Keratinocyte (primary cell): ENCODE measurements at regions not wholly inside any gene's neighbourhood (a gene's known extent, or its start where the extent isn't known, plus 50 kb on each side); places are given as distances from the start of the nearest gene placed in this dataset.

ENCODE experiments used
- DNase-seq: peaks from one replicate; pipeline ENCODE4 v3.0.0-alpha.2; 2011; ENCODE audit warnings: low read depth, missing footprints, low spot score
- FAIRE-seq: peaks from 2 replicates; lab custom pipeline; 2011; peaks lifted over from hg19 to GRCh38; lab: Jason Lieb, UNC
- H2AFZ ChIP-seq: 2 replicates; pipeline ENCODE4 v1.6.0; 2012; ENCODE audit warnings: low read length, control low read depth, inconsistent platforms; ENCODE audit not compliant: control insufficient read depth
- H3K27ac ChIP-seq: 2 replicates; pipeline ENCODE4 v1.5.1; 2011; ENCODE audit warnings: low read length; ENCODE audit not compliant: control insufficient read depth, insufficient read depth
- H3K27me3 ChIP-seq: 3 replicates; pipeline ENCODE4 v1.6.0; 2011; ENCODE audit warnings: low read length; ENCODE audit not compliant: control insufficient read depth, insufficient read depth; ENCODE audit errors: extremely low read depth
- H3K36me3 ChIP-seq, 2 experiments: 2 replicates in 1 of 2; 3 replicates in 1 of 2; pipeline ENCODE4 v1.5.1; 2011; ENCODE audit warnings: low read length in 2 of 2, mild to moderate bottlenecking in 1 of 2; ENCODE audit not compliant: control insufficient read depth in 2 of 2, insufficient read depth in 2 of 2; ENCODE audit errors: extremely low read depth in 1 of 2
- H3K4me1 ChIP-seq: 3 replicates; pipeline ENCODE4 v1.5.1; 2011; ENCODE audit warnings: low read length; ENCODE audit not compliant: control insufficient read depth, insufficient read depth; ENCODE audit errors: extremely low read depth
- H3K4me2 ChIP-seq: 3 replicates; pipeline ENCODE4 v1.6.0; 2011; ENCODE audit warnings: low read depth, low read length; ENCODE audit not compliant: control insufficient read depth, insufficient read depth; ENCODE audit errors: extremely low read depth
- H3K4me3 ChIP-seq, 3 experiments: fragments of 200-600 bp in 1 of 3; sonication (generic) in 1 of 3; 2 replicates in 2 of 3; 3 replicates in 1 of 3; pipeline ENCODE4 v1.5.1; 2011 to 2016; ENCODE audit warnings: low read length in 3 of 3, mild to moderate bottlenecking in 3 of 3, control low read depth in 2 of 3, inconsistent platforms in 1 of 3, low read depth in 1 of 3, mixed read lengths in 1 of 3, mixed run types in 1 of 3, moderate library complexity in 1 of 3; ENCODE audit not compliant: control insufficient read depth in 2 of 3, insufficient read depth in 2 of 3; ENCODE audit errors: extremely low read depth in 1 of 3
- H3K79me2 ChIP-seq: 2 replicates; pipeline ENCODE4 v1.6.0; 2012; ENCODE audit warnings: low read length; ENCODE audit not compliant: control insufficient read depth, insufficient read depth
- H3K9ac ChIP-seq: 3 replicates; pipeline ENCODE4 v1.6.0; 2011; ENCODE audit warnings: low read length; ENCODE audit not compliant: control insufficient read depth, insufficient read depth; ENCODE audit errors: extremely low read depth
- H3K9me1 ChIP-seq: 3 replicates; pipeline ENCODE4 v1.6.0; 2011; ENCODE audit warnings: low read length; ENCODE audit not compliant: control insufficient read depth, insufficient read depth; ENCODE audit errors: extremely low read depth
- H3K9me3 ChIP-seq: 2 replicates; pipeline ENCODE4 v1.5.1; 2012; ENCODE audit warnings: low read depth, low read length; ENCODE audit not compliant: control insufficient read depth
- H4K20me1 ChIP-seq: 3 replicates; pipeline ENCODE4 v1.6.0; 2011; ENCODE audit warnings: low read length; ENCODE audit not compliant: control insufficient read depth, insufficient read depth; ENCODE audit errors: extremely low read depth
- CTCF ChIP-seq, 3 experiments: IDR thresholded peaks in 1 of 3; conservative IDR thresholded peaks in 1 of 3; optimal IDR thresholded peaks in 1 of 3; 2 replicates in 2 of 3; 3 replicates in 1 of 3; pipeline versions ENCODE3 to v1.5.1; 2011; ENCODE audit warnings: low read length in 3 of 3, mild to moderate bottlenecking in 3 of 3, moderate library complexity in 2 of 3, control low read depth in 1 of 3, inconsistent platforms in 1 of 3; ENCODE audit not compliant: insufficient read depth in 2 of 3; ENCODE audit errors: extremely low read depth in 1 of 3
- EZH2 ChIP-seq: IDR thresholded peaks from one replicate; pipeline ENCODE4 v1.6.1; 2012; ENCODE audit warnings: inconsistent platforms, mild to moderate bottlenecking, low read length, moderate library complexity
- dilution Hi-C: fragments of 300-500 bp; cut with MboI; formaldehyde crosslinking; loops from one replicate; pipeline ENCODE4 v1.7.0; 2020; ENCODE audit warnings: low sequenced_read_pairs; ENCODE audit not compliant: extremely low pct_ligation_motif_present

- Histone ChIP-seq H3K4me1 (peaks cover 5% of the 10 kb centered on the region), H3K27ac (no peak overlapping the region), H3K4me3 (no peak overlapping the region), H3K27me3 (no peaks in the 10 kb centered on the region), H3K9me3 (no peaks in the 10 kb centered on the region), H4K20me1 (no peaks in the 10 kb centered on the region), H3K36me3 (no peaks in the 10 kb centered on the region), H2AFZ (no peak overlapping the region), H3K79me2 (no peaks in the 10 kb centered on the region), H3K9ac (no peak overlapping the region), H3K4me2 (no peak overlapping the region), H3K9me1 (no peaks in the 10 kb centered on the region)
- no peak for TF ChIP-seq CTCF (optimal IDR thresholded peaks at IDR 0.05 in 1 of 3, IDR thresholded peaks at IDR 0.05 in 1 of 3, conservative IDR thresholded peaks at IDR 0.05 in 1 of 3; ENCODE audit: extremely low read depth in 1 of 3, insufficient read depth in 2 of 3, low read length in 3 of 3)
- no peak for TF ChIP-seq EZH2
- dilution Hi-C loops, result no loop called here
- DNase-seq (no peak), FAIRE-seq (no peak)
These were observed 808.6 kb upstream of the ADGRL4 start for GRCh38 chr1:79815115-79815514.

GRCh38 chr1:79811173-79811572, 804.6 kb upstream of the ADGRL4 start:
- Histone ChIP-seq H3K9ac (no peak overlapping the region), H4K20me1 (no peaks in the 10 kb centered on the region), H3K9me3 (no peaks in the 10 kb centered on the region), H3K4me3 (no peak overlapping the region), H3K4me2 (peak overlapping the region; percentile 25), H3K27ac (peak overlapping the region; percentile 71), H3K4me1 (peaks cover 5% of the 10 kb centered on the region), H2AFZ (peak overlapping the region; percentile 6), H3K27me3 (no peaks in the 10 kb centered on the region), H3K79me2 (no peaks in the 10 kb centered on the region), H3K36me3 (no peaks in the 10 kb centered on the region), H3K9me1 (no peaks in the 10 kb centered on the region)
- peak; percentile 21 for DNase-seq
- TF ChIP-seq CTCF (optimal IDR thresholded peaks at IDR 0.05 in 1 of 3, IDR thresholded peaks at IDR 0.05 in 1 of 3, conservative IDR thresholded peaks at IDR 0.05 in 1 of 3; ENCODE audit: extremely low read depth in 1 of 3, insufficient read depth in 2 of 3, low read length in 3 of 3) (no peak), EZH2 (no peak)
- FAIRE-seq, result no peak
- dilution Hi-C loops, result no loop called here
